ENCODE measurements at regions not wholly inside any gene's neighbourhood (a gene's known extent, or its start where the extent isn't known, plus 50 kb on each side); places are given as distances from the start of the nearest gene placed in this dataset.

GRCh38 chr2:37812941-37813730, 112.0 kb upstream of the RMDN2 start:
- H3K4me3 ChIP-seq (ENCODE audit: low read depth in 1 of 2, low read length in 2 of 2), result no peak overlapping the region
- H3K4me1 ChIP-seq (ENCODE audit: control insufficient read depth in 2 of 2, insufficient read depth in 2 of 2, low read length in 1 of 2), result no peaks in the 10 kb centered on the region
- H3K9me3 ChIP-seq (ENCODE audit: control insufficient read depth in 2 of 2, insufficient read depth in 1 of 2, low read depth in 1 of 2, low read length in 1 of 2), result no peaks in the 10 kb centered on the region
- H3K36me3 ChIP-seq (ENCODE audit: control insufficient read depth in 2 of 2, insufficient read depth in 2 of 2, low read length in 1 of 2), result no peaks in the 10 kb centered on the region
- no peaks in the 10 kb centered on the region for H3K27me3 ChIP-seq (ENCODE audit: control insufficient read depth in 1 of 2, insufficient read depth in 2 of 2, low read length in 2 of 2)
- no peak overlapping the region for H3K27ac ChIP-seq (ENCODE audit: low read depth in 2 of 2, low read length in 1 of 2)
- 95 to 96% methylated on average over 10 of the region's 10 CpGs for WGBS, 2 donors

- WGBS, 2 donors, result 92 to 93% methylated on average over 8 of the region's 8 CpGs
- Histone ChIP-seq H3K36me3 (ENCODE audit: control insufficient read depth in 2 of 2, insufficient read depth in 2 of 2, low read length in 1 of 2) (no peaks in the 10 kb centered on the region), H3K9me3 (ENCODE audit: control insufficient read depth in 2 of 2, insufficient read depth in 1 of 2, low read depth in 1 of 2, low read length in 1 of 2) (no peaks in the 10 kb centered on the region), H3K27ac (ENCODE audit: low read depth in 2 of 2, low read length in 1 of 2) (no peak overlapping the region), H3K4me1 (ENCODE audit: control insufficient read depth in 2 of 2, insufficient read depth in 2 of 2, low read length in 1 of 2) (no peaks in the 10 kb centered on the region), H3K4me3 (ENCODE audit: low read depth in 1 of 2, low read length in 2 of 2) (no peak overlapping the region), H3K27me3 (ENCODE audit: control insufficient read depth in 1 of 2, insufficient read depth in 2 of 2, low read length in 2 of 2) (peaks cover 0 to 3% of the 10 kb centered on the region in 2 donors)
Measured at GRCh38 chr2:37816036-37816435, 109.1 kb upstream of the RMDN2 start.

GRCh38 chr2:37816686-37817085, 108.4 kb upstream of the RMDN2 start:
- Histone ChIP-seq H3K27me3 (ENCODE audit: control insufficient read depth in 1 of 2, insufficient read depth in 2 of 2, low read length in 2 of 2) (peaks cover 0 to 3% of the 10 kb centered on the region in 2 donors), H3K27ac (ENCODE audit: low read depth in 2 of 2, low read length in 1 of 2) (no peak overlapping the region), H3K36me3 (ENCODE audit: control insufficient read depth in 2 of 2, insufficient read depth in 2 of 2, low read length in 1 of 2) (no peaks in the 10 kb centered on the region), H3K9me3 (ENCODE audit: control insufficient read depth in 2 of 2, insufficient read depth in 1 of 2, low read depth in 1 of 2, low read length in 1 of 2) (no peaks in the 10 kb centered on the region), H3K4me1 (ENCODE audit: control insufficient read depth in 2 of 2, insufficient read depth in 2 of 2, low read length in 1 of 2) (no peaks in the 10 kb centered on the region), H3K4me3 (ENCODE audit: low read depth in 1 of 2, low read length in 2 of 2) (no peak overlapping the region)
- 89 to 90% methylated on average over 11 of the region's 11 CpGs for WGBS, 2 donors

- Histone ChIP-seq H3K27me3 (ENCODE audit: control insufficient read depth in 1 of 2, insufficient read depth in 2 of 2, low read length in 2 of 2) (peaks cover 0 to 3% of the 10 kb centered on the region in 2 donors), H3K27ac (ENCODE audit: low read depth in 2 of 2, low read length in 1 of 2) (no peak overlapping the region), H3K4me1 (ENCODE audit: control insufficient read depth in 2 of 2, insufficient read depth in 2 of 2, low read length in 1 of 2) (no peaks in the 10 kb centered on the region), H3K9me3 (ENCODE audit: control insufficient read depth in 2 of 2, insufficient read depth in 1 of 2, low read depth in 1 of 2, low read length in 1 of 2) (no peaks in the 10 kb centered on the region), H3K4me3 (ENCODE audit: low read depth in 1 of 2, low read length in 2 of 2) (no peak overlapping the region), H3K36me3 (ENCODE audit: control insufficient read depth in 2 of 2, insufficient read depth in 2 of 2, low read length in 1 of 2) (no peaks in the 10 kb centered on the region)
- 81 to 93% methylated on average over 2 of the region's 2 CpGs for WGBS, 2 donors
Measured at GRCh38 chr2:37819186-37819585, 105.9 kb upstream of the RMDN2 start.

GRCh38 chr2:37820471-37820986, 104.6 kb upstream of the RMDN2 start:
- Histone ChIP-seq H3K9me3 (ENCODE audit: control insufficient read depth in 2 of 2, insufficient read depth in 1 of 2, low read depth in 1 of 2, low read length in 1 of 2) (no peaks in the 10 kb centered on the region), H3K27me3 (ENCODE audit: control insufficient read depth in 1 of 2, insufficient read depth in 2 of 2, low read length in 2 of 2) (peaks cover 0 to 3% of the 10 kb centered on the region in 2 donors), H3K4me3 (ENCODE audit: low read depth in 1 of 2, low read length in 2 of 2) (no peak overlapping the region), H3K36me3 (ENCODE audit: control insufficient read depth in 2 of 2, insufficient read depth in 2 of 2, low read length in 1 of 2) (no peaks in the 10 kb centered on the region), H3K4me1 (ENCODE audit: control insufficient read depth in 2 of 2, insufficient read depth in 2 of 2, low read length in 1 of 2) (no peaks in the 10 kb centered on the region), H3K27ac (ENCODE audit: low read depth in 2 of 2, low read length in 1 of 2) (no peak overlapping the region)
- WGBS, 2 donors, result 81 to 82% methylated on average over 2 of the region's 2 CpGs

- H3K36me3 ChIP-seq (ENCODE audit: control insufficient read depth in 2 of 2, insufficient read depth in 2 of 2, low read length in 1 of 2), result no peaks in the 10 kb centered on the region
- H3K9me3 ChIP-seq (ENCODE audit: control insufficient read depth in 2 of 2, insufficient read depth in 1 of 2, low read depth in 1 of 2, low read length in 1 of 2), result no peaks in the 10 kb centered on the region
- H3K4me3 ChIP-seq (ENCODE audit: low read depth in 1 of 2, low read length in 2 of 2), result no peak overlapping the region
- H3K27ac ChIP-seq (ENCODE audit: low read depth in 2 of 2, low read length in 1 of 2), result no peak overlapping the region
- H3K27me3 ChIP-seq (ENCODE audit: control insufficient read depth in 1 of 2, insufficient read depth in 2 of 2, low read length in 2 of 2), result peaks cover 0 to 7% of the 10 kb centered on the region in 2 donors
- H3K4me1 ChIP-seq (ENCODE audit: control insufficient read depth in 2 of 2, insufficient read depth in 2 of 2, low read length in 1 of 2), result no peaks in the 10 kb centered on the region
- 85 to 90% methylated on average over 3 of the region's 3 CpGs for WGBS, 2 donors
Measured at GRCh38 chr2:37825586-37825985, 99.5 kb upstream of the RMDN2 start.

- 91% methylated on average over 4 of the region's 4 CpGs for WGBS, 2 donors
- H3K4me1 ChIP-seq (ENCODE audit: control insufficient read depth in 2 of 2, insufficient read depth in 2 of 2, low read length in 1 of 2), result no peaks in the 10 kb centered on the region
- H3K27ac ChIP-seq (ENCODE audit: low read depth in 2 of 2, low read length in 1 of 2), result no peak overlapping the region
- peaks cover 0 to 4% of the 10 kb centered on the region in 2 donors for H3K27me3 ChIP-seq (ENCODE audit: control insufficient read depth in 1 of 2, insufficient read depth in 2 of 2, low read length in 2 of 2)
- H3K36me3 ChIP-seq (ENCODE audit: control insufficient read depth in 2 of 2, insufficient read depth in 2 of 2, low read length in 1 of 2), result no peaks in the 10 kb centered on the region
- no peaks in the 10 kb centered on the region for H3K9me3 ChIP-seq (ENCODE audit: control insufficient read depth in 2 of 2, insufficient read depth in 1 of 2, low read depth in 1 of 2, low read length in 1 of 2)
- H3K4me3 ChIP-seq (ENCODE audit: low read depth in 1 of 2, low read length in 2 of 2), result no peak overlapping the region
Measured at GRCh38 chr2:37826611-37827010, 98.5 kb upstream of the RMDN2 start.

GRCh38 chr2:37827455-37827854, 97.6 kb upstream of the RMDN2 start:
- peaks cover 0 to 4% of the 10 kb centered on the region in 2 donors for H3K27me3 ChIP-seq (ENCODE audit: control insufficient read depth in 1 of 2, insufficient read depth in 2 of 2, low read length in 2 of 2)
- H3K27ac ChIP-seq (ENCODE audit: low read depth in 2 of 2, low read length in 1 of 2), result no peak overlapping the region
- H3K4me3 ChIP-seq (ENCODE audit: low read depth in 1 of 2, low read length in 2 of 2), result no peak overlapping the region
- no peaks in the 10 kb centered on the region for H3K9me3 ChIP-seq (ENCODE audit: control insufficient read depth in 2 of 2, insufficient read depth in 1 of 2, low read depth in 1 of 2, low read length in 1 of 2)
- 78% methylated on average over 7 of the region's 7 CpGs for WGBS, 2 donors
- no peaks in the 10 kb centered on the region for H3K4me1 ChIP-seq (ENCODE audit: control insufficient read depth in 2 of 2, insufficient read depth in 2 of 2, low read length in 1 of 2)
- H3K36me3 ChIP-seq (ENCODE audit: control insufficient read depth in 2 of 2, insufficient read depth in 2 of 2, low read length in 1 of 2), result no peaks in the 10 kb centered on the region

- Histone ChIP-seq H3K27me3 (ENCODE audit: control insufficient read depth in 1 of 2, insufficient read depth in 2 of 2, low read length in 2 of 2) (peaks cover 0 to 4% of the 10 kb centered on the region in 2 donors), H3K4me1 (ENCODE audit: control insufficient read depth in 2 of 2, insufficient read depth in 2 of 2, low read length in 1 of 2) (no peaks in the 10 kb centered on the region), H3K4me3 (ENCODE audit: low read depth in 1 of 2, low read length in 2 of 2) (no peak overlapping the region), H3K27ac (ENCODE audit: low read depth in 2 of 2, low read length in 1 of 2) (no peak overlapping the region), H3K9me3 (ENCODE audit: control insufficient read depth in 2 of 2, insufficient read depth in 1 of 2, low read depth in 1 of 2, low read length in 1 of 2) (no peaks in the 10 kb centered on the region), H3K36me3 (ENCODE audit: control insufficient read depth in 2 of 2, insufficient read depth in 2 of 2, low read length in 1 of 2) (no peaks in the 10 kb centered on the region)
- WGBS, 2 donors, result 50 to 61% methylated on average over 6 of the region's 6 CpGs
Measured at GRCh38 chr2:37827911-37828511, 97.1 kb upstream of the RMDN2 start.
